C4-2B (cell line): ENCODE measurements at regions not wholly inside any gene's neighbourhood (a gene's known extent, or its start where the extent isn't known, plus 50 kb on each side); places are given as distances from the start of the nearest gene placed in this dataset.

ENCODE experiments used
- ZFX ChIP-seq: fragments of 450-650 bp; IDR thresholded peaks from 2 replicates; pipeline ENCODE4 v1.6.1; 2017
- TF ChIP-seq, protein P1 (sequence below): fragments of 450-650 bp; conservative IDR thresholded peaks from 2 replicates; pipeline ENCODE4 v1.5.1; 2017; ENCODE audit warnings: mild to moderate bottlenecking

DNA sequence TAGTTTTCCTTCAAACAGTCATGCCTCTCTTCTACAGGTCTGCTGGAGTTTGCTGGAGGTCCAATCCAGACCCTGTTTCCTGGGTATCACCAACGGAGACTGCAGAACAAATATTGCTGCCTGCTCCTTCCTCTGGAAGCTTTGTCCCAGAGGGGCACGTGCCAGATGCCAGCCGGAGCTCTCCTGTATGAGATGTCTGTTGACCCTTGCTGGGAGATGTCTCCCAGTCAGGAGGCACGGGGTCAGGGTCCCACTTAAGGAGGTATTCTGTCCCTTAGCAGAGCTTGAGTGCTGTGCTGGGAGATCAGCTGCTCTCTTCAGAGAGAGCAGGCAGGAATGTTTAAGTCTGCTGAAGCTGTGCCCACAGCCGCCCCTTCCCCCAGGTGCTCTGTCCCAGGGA lies 666.9 kb downstream of the FRK start:
- TF ChIP-seq, protein P1, sequence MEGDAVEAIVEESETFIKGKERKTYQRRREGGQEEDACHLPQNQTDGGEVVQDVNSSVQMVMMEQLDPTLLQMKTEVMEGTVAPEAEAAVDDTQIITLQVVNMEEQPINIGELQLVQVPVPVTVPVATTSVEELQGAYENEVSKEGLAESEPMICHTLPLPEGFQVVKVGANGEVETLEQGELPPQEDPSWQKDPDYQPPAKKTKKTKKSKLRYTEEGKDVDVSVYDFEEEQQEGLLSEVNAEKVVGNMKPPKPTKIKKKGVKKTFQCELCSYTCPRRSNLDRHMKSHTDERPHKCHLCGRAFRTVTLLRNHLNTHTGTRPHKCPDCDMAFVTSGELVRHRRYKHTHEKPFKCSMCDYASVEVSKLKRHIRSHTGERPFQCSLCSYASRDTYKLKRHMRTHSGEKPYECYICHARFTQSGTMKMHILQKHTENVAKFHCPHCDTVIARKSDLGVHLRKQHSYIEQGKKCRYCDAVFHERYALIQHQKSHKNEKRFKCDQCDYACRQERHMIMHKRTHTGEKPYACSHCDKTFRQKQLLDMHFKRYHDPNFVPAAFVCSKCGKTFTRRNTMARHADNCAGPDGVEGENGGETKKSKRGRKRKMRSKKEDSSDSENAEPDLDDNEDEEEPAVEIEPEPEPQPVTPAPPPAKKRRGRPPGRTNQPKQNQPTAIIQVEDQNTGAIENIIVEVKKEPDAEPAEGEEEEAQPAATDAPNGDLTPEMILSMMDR = no peak
- no peak for TF ChIP-seq ZFX
